Suprapubic skin (tissue), 4 donors: ENCODE measurements at regions not wholly inside any gene's neighbourhood (a gene's known extent, or its start where the extent isn't known, plus 50 kb on each side); places are given as distances from the start of the nearest gene placed in this dataset.

Experiments used
- DNase-seq, 2 donors: peaks; one replicate each; pipeline ENCODE4 v3.0.0-alpha.2; 2019; ENCODE audit warnings: low spot score in 2 of 2
- H3K27ac ChIP-seq: fragments of 200-600 bp; sonication (generic); one replicate; pipeline ENCODE4 v1.5.1; 2019
- H3K27me3 ChIP-seq: fragments of 200-600 bp; sonication (generic); one replicate; pipeline ENCODE4 v1.5.1; 2019
- H3K36me3 ChIP-seq: fragments of 200-600 bp; sonication (generic); one replicate; pipeline ENCODE4 v1.5.1; 2019
- H3K4me1 ChIP-seq: fragments of 200-600 bp; sonication (generic); one replicate; pipeline ENCODE4 v1.5.1; 2019
- H3K4me3 ChIP-seq: fragments of 200-600 bp; sonication (generic); one replicate; pipeline ENCODE4 v1.5.1; 2019; ENCODE audit warnings: mild to moderate bottlenecking
- H3K9me3 ChIP-seq: fragments of 200-600 bp; sonication (generic); one replicate; pipeline ENCODE4 v1.5.1; 2019
- EP300 ChIP-seq: sonication (generic); formaldehyde crosslinking; IDR thresholded peaks from one replicate; pipeline ENCODE4 v1.6.1; 2017; ENCODE audit warnings: antibody characterized with exemption
- POLR2A ChIP-seq, 2 donors: fragments of 450-650 bp; IDR thresholded peaks; one replicate each; pipeline ENCODE4 v1.6.1; 2017; ENCODE audit warnings: antibody characterized with exemption in 2 of 2, mild to moderate bottlenecking in 2 of 2, moderate library complexity in 2 of 2
- POLR2AphosphoS5 ChIP-seq, 3 donors: sonication (generic); formaldehyde crosslinking; IDR thresholded peaks; one replicate each; pipeline ENCODE4 v1.6.1; 2017; ENCODE audit warnings: antibody characterized with exemption in 3 of 3
- WGBS: methylation state at CpG from one replicate; pipeline ENCODE4 v1.1.5; 2018; 5-methylcytosine and 5-hydroxymethylcytosine counted together
- TF ChIP-seq, protein P1 (sequence below), 2 donors: fragments of 200-600 bp in 1 of 2; fragments of 450-650 bp in 1 of 2; sonication (generic) in 1 of 2; IDR thresholded peaks; one replicate each; pipeline ENCODE4 v1.5.1; 2016 to 2019; ENCODE audit warnings: antibody characterized with exemption in 2 of 2, mild to moderate bottlenecking in 1 of 2, moderate library complexity in 1 of 2

- no peaks in the 10 kb centered on the region for H3K9me3 ChIP-seq
- no peaks in the 10 kb centered on the region for H3K4me1 ChIP-seq
- H3K4me3 ChIP-seq = no peak overlapping the region
- no peaks in the 10 kb centered on the region for H3K36me3 ChIP-seq
- no peaks in the 10 kb centered on the region for H3K27me3 ChIP-seq
- DNase-seq = no peak
- no peak for TF ChIP-seq EP300
- TF ChIP-seq POLR2AphosphoS5 (IDR thresholded peaks at IDR 0.05) = no peak
- TF ChIP-seq, protein P1, sequence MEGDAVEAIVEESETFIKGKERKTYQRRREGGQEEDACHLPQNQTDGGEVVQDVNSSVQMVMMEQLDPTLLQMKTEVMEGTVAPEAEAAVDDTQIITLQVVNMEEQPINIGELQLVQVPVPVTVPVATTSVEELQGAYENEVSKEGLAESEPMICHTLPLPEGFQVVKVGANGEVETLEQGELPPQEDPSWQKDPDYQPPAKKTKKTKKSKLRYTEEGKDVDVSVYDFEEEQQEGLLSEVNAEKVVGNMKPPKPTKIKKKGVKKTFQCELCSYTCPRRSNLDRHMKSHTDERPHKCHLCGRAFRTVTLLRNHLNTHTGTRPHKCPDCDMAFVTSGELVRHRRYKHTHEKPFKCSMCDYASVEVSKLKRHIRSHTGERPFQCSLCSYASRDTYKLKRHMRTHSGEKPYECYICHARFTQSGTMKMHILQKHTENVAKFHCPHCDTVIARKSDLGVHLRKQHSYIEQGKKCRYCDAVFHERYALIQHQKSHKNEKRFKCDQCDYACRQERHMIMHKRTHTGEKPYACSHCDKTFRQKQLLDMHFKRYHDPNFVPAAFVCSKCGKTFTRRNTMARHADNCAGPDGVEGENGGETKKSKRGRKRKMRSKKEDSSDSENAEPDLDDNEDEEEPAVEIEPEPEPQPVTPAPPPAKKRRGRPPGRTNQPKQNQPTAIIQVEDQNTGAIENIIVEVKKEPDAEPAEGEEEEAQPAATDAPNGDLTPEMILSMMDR (IDR thresholded peaks at IDR 0.05) = no peak
- TF ChIP-seq POLR2A (IDR thresholded peaks at IDR 0.05) = no peak
- H3K27ac ChIP-seq = no peak overlapping the region
Measured at GRCh38 chr5:10173716-10174115, 76.0 kb downstream of the ATPSCKMT start.

DNA sequence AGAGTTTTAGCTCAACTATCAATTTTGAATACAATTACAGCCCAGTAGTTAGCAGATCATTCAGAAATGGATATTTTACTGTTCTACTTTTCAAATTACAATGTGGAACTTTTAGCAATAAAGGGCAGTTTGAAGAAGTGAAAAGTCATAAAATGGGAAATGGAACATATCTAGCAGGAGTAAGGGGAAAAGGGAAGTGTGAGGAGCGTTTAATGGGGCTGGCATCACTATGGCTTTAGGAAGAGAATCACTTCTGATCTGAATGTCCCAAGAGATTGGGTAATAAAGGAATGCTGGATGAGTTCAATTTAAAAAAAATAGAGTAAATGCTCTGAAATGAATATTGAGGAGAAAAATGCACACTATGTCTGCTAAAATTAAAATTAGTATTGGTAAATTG, 77.4 kb downstream of the ATPSCKMT start:
- no peak for DNase-seq
- WGBS = 59% methylated on average over 1 of the region's 1 CpG
- H3K4me3 ChIP-seq = no peak overlapping the region
- no peaks in the 10 kb centered on the region for H3K4me1 ChIP-seq
- H3K9me3 ChIP-seq = no peaks in the 10 kb centered on the region
- no peaks in the 10 kb centered on the region for H3K36me3 ChIP-seq
- no peak for TF ChIP-seq POLR2AphosphoS5 (IDR thresholded peaks at IDR 0.05)
- TF ChIP-seq, protein P1 (IDR thresholded peaks at IDR 0.05) = no peak
- TF ChIP-seq EP300 = no peak
- no peak for TF ChIP-seq POLR2A (IDR thresholded peaks at IDR 0.05)
- H3K27me3 ChIP-seq = no peaks in the 10 kb centered on the region
- H3K27ac ChIP-seq = no peak overlapping the region

DNA sequence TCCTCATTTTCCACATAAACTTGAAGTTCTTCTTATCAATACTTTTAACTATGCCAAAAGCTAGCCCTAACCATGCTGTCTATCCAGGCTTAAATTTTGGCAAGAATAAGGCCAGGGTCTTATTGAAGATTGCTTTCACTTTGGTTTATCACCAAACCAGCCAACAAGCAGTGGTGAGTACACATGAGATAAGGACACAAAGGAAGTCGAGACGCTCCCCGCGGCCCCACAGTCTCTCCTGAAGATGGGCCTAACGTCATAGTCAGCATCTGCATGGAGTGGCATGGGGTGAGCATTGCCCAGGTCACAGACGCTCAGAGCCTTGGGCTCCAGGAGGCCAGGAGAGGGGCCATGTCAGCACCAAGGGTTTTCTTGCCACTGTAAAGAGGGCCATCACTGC, 80.3 kb downstream of the ATPSCKMT start:
- H3K4me1 ChIP-seq = no peaks in the 10 kb centered on the region

GRCh38 chr5:10168254-10168653, 81.4 kb downstream of the ATPSCKMT start:
- Histone ChIP-seq H3K9me3 (no peaks in the 10 kb centered on the region), H3K27me3 (no peaks in the 10 kb centered on the region), H3K4me3 (no peak overlapping the region), H3K36me3 (no peaks in the 10 kb centered on the region), H3K4me1 (no peaks in the 10 kb centered on the region), H3K27ac (no peak overlapping the region)
- 74% methylated on average over 7 of the region's 8 CpGs for WGBS
- no peak for DNase-seq
- no peak for TF ChIP-seq POLR2A (IDR thresholded peaks at IDR 0.05)
- TF ChIP-seq EP300 = no peak
- TF ChIP-seq, protein P1 (IDR thresholded peaks at IDR 0.05) = no peak

More for the DNA sequence above, 80.3 kb downstream of the ATPSCKMT start:
- TF ChIP-seq, protein P1 (IDR thresholded peaks at IDR 0.05) = no peak
- no peak for TF ChIP-seq POLR2A (IDR thresholded peaks at IDR 0.05)
- no peak for TF ChIP-seq POLR2AphosphoS5 (IDR thresholded peaks at IDR 0.05)
- no peak for TF ChIP-seq EP300
- no peak overlapping the region for H3K27ac ChIP-seq
- DNase-seq = no peak
- 74% methylated on average over 6 of the region's 6 CpGs for WGBS
- H3K36me3 ChIP-seq = no peaks in the 10 kb centered on the region
- no peaks in the 10 kb centered on the region for H3K27me3 ChIP-seq
- H3K4me3 ChIP-seq = no peak overlapping the region
- no peaks in the 10 kb centered on the region for H3K9me3 ChIP-seq

DNA sequence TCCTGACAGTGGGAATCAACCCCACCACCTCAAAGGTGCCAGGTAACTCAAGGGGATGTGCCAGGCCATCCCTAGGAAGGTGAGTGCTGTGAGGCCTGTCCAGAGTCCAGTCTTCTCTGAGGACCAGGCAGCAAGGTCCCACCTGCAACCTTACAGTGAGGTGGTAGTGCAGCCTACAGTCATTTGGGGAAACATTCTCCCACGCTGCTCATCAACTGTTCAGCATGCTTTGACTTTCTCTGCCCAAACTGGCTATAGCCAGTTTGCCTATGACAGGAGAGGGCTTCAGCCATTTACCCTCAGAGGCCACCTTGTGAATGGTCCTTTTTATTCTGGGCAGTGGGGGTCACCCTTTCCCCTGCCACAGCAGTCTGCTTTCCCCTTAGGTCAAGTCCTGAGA, 81.9 kb downstream of the ATPSCKMT start:
- Histone ChIP-seq H3K27me3 (no peaks in the 10 kb centered on the region), H3K9me3 (no peaks in the 10 kb centered on the region), H3K36me3 (no peaks in the 10 kb centered on the region), H3K4me3 (no peak overlapping the region), H3K4me1 (no peaks in the 10 kb centered on the region), H3K27ac (no peak overlapping the region)
- no peak for DNase-seq
- TF ChIP-seq POLR2A (IDR thresholded peaks at IDR 0.05) (no peak), EP300 (no peak), POLR2AphosphoS5 (IDR thresholded peaks at IDR 0.05) (no peak)
- TF ChIP-seq, protein P1 (IDR thresholded peaks at IDR 0.05) = no peak
- 88% methylated on average over 1 of the region's 1 CpG for WGBS
